HG03108 (cell line): ENCODE measurements at regions not wholly inside any gene's neighbourhood (a gene's known extent, or its start where the extent isn't known, plus 50 kb on each side); places are given as distances from the start of the nearest gene placed in this dataset.

Experiments
- ATAC-seq: cut with Tn5 transposase; IDR thresholded peaks from one replicate; pipeline ENCODE4 v1.9.1; 2021; ENCODE audit warnings: moderate library complexity; ENCODE audit not compliant: unreplicated experiment

DNA sequence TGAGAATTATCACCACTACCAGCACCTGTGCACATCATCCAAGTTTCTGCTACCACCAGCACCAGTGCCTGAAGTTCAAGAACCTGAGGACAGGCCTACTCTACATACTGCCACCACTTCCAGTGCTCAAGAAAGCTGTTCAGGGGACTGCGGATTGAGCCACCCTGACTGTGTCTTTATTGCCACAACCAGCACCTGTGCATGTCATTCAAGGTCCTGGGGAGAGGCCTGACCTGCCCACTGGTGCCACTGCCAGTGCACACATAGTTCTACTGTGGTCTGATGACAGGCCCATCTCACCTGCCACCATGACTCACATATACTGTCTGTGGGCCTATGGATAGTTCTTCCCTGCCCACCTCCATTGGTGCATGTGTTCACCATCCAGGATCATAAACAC, 559.4 kb downstream of the COL12A1 start:
- no peak for ATAC-seq

DNA sequence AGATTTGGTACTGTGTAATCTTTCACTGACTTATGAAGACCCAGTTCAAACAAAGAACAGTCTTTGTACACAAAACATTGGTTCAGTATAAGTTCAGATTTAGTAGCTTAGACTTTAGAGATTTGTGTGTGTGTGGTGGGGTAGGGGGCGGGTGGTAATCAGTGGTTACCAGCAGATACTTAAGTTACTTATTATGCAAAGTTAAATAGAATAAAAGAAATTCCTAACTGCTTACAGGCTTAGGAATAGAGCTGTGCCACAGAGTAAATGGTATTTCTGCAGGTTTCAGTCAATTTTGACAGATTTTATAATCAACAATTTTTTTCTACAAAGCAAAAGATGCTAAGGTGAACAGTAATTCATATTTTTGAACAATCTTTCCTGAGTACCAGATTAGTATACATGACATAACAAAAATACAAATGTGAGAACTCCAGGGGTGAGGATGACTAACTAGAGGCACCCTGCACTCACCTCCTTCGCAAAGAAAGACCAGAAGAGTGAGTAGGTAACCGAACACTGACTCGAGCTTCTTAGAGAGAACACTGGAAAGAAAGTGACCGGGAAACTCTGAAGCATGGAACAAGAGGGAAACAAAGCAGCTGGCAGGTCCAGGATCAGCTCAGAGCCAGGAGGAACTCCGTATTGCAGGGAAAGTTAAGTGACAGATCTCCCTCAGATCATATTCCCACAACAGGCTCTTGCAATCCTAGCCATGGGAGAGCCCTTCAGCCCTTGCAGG, 560.6 kb downstream of the COL12A1 start:
- ATAC-seq = no peak

DNA sequence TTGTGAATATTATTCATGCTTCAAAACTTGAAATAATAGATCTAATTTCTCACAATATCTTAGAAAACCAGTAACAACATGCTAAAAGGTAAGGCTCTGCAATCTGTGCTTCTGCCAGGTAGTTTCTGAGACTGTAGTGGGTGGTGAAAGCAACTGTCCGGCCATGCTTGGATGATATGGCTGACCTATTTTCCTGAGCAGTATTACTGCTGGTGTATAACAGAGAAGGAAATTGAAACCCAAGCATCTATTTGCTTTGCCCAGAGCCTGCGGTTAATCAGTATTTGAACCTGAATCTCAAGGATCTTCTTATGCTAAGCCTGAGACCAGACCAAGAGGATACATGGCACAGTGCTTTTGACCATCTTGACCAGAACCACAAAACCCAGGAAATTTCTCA, 563.8 kb downstream of the COL12A1 start:
- no peak for ATAC-seq

DNA sequence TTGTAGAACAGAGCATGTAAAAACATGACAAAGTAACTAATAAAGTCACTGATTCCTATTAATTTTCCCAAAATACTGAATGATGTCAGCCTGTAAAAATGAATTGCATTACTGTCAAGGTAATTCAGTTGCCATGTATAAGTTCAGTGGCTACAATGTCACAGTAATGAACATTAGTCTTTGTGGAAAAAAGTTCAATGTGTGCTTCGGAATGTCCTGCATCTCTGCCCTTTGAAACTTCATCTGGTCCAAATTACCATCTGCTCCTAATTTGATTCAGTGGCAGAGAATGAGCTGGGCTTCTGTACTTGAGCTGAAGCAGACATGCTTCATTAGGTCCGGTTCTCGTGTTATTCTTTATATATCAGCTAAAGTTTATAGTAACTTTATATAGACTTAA, 567.4 kb downstream of the COL12A1 start:
- no peak for ATAC-seq

DNA sequence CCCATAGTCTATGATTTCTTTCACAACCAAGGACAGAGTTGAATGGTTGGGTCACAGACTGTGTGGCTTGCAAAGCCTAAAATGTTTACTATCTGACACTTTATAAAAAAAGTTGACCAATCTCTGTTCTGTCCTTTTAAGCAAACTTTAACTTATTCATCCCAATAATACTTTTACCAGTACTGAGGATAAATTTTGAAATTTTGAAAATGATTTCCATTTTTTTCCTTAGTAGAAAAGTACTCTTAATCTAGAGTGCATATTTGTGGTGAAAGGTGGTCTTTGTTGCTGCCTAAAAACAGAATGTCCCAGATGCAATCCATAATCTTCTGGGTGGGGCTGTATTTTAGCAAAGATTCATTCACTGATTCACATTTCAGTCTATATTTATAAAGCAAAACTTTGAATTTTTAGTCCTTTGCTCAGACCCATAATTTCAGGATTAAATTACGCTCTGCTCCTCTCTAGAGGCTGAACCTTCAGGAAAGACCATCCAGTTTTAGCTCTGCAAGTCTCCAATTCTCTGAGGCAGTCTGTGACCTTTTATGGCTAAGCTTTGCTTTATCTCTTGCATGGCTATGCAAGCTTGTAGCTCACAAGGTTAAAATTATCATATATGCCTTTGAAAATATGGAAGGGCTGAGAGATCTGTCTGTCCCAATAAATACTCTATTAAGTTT, 573.5 kb downstream of the COL12A1 start:
- ATAC-seq = no peak

DNA sequence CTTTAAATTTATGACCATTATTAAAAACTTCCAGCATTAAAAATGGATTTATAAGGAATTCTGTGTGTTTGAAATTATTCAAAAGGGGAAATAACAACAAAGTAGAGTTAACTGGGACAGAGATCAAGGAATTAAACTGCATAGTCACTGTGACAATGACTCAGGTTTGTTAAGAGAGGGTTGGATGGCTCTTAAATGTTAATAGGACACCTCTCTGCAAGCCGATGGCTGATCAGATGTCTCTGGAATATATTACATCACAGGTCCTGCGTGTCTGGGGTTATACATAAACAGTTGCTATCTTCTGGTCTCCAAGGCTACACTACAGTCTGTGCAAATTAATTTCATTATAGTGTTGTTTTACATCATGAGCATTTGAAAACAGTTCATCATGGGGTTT, 574.3 kb downstream of the COL12A1 start:
- no peak for ATAC-seq

DNA sequence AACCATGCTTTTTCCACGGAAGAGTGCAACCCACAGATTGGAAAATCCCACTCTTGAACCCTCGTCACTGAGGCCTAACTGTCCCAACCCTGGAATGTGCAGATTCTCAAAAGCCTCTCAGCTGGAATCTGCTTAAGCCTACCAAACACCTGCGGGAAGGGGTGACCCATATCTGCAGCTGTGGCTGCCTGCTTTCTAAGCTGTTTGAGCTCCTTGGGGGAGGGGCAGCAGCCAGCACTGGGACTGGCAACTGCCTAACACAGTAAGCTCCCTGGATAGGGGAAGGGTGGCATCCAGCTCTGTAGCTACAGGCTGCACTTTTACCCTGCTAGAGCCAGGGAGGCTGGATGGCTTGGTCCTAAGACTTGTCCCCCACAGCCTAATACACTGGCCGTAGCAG, 579.6 kb downstream of the COL12A1 start:
- no peak for ATAC-seq

DNA sequence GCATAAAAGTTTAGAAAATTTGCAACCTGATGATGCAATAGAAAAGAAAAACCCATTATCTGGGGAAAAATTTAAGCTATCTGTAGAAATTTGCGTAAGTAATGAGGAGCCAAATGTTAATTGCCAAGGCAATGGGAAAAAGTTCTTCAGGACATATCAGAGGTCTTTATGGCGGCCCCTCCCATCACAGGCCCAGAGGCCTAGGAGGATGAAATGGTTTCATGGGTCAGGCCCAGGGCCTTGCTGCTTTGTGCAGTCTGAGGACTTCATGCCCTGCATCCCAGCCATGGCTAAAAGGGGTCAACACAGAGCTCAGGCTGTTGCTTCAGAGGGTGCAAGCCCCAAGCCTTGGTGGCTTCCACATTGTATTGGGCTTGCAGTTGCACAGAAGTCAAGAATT, 582.8 kb downstream of the COL12A1 start:
- ATAC-seq = no peak

DNA sequence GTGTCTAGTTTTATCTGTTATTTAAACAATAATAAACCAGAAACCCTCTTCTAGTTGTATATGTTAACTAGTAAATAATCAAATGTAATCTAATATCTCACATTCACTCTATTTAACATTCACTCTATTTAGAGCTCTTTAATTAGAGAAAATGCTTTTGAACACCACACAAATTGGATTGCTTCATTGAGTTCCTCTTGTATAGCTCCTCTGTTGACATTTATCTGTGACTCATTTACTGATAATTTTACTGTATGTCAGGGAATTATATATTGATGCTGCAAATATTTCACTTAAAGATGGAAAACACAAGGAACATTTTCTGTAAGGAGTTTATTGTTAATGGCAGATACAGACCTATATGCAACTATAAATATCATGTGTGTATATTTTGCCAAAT, 594.6 kb downstream of the COL12A1 start:
- ATAC-seq = no peak

DNA sequence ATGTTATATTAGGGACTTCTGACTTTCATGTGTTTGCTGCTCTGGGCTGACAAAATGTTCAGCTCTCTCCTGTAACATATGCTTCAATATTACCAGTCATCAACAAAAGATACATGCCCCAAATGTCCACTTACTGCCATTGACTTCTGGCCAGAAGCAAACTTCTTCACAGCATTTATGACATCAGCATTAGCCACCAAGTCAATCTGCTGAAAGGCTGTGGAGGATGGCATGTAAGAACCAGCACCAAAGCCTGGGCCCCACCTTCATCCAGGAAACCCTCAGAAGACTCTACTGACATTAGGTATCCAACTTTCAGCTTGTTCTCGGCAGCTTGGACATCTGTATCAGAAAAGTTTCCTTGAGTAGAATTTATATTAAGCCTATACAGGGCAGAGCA, 595.5 kb downstream of the COL12A1 start:
- ATAC-seq = no peak

DNA sequence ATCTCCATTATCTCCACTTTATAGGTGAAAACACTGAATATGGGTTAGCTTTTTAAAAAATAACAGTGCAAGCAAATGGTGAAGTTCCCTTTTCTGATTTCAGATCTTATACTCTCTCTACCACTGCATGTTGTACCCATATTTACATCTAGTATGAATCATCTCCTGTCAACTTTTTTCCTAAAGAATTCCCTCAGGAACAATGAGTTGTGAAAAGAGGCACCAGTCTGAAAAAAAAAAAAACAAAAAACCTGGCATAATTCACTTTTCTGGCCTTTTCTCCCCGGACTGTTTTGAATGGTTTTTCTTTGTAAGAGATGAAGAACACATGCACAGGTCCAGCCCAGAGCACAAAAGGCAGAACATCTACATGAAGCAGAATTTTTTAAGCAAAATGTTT, 596.0 kb downstream of the COL12A1 start:
- ATAC-seq = no peak

DNA sequence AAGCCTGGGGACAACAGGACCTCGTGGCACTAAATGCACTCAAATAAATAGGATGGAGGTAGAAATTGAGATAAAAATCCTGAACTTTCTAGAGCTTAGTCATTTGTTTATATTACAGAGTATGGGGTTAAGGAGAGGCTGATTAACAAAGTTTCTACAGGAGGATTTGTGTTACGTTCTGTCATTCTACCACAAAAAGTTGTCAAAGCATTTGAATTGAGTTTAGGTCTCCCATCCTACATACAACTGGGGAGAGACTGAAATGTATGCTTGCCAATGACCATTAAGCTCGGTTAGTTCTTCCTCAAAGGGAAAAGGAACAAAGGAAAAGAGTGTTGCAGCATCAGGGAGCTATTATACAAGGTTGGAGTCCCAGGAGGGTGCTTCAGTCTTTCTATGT, 597.9 kb downstream of the COL12A1 start:
- no peak for ATAC-seq

DNA sequence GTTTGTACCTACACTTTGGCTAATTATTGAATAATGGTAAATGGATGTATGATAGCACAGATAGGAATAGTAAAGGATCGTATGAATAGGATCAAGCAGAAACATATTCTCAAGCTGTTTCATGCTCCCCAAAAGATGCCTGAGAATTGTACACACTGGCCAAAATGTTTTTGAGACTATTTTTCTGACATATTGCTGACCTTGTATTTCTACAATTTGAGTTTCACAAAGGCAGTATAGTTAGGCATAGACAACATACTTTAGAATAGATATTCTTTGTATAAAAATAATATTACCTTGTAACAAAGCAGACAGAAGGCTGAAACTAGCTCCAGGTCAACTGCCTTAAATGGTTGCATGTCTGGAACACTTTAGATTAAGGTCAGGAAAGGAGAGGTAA, 598.4 kb downstream of the COL12A1 start:
- no peak for ATAC-seq

DNA sequence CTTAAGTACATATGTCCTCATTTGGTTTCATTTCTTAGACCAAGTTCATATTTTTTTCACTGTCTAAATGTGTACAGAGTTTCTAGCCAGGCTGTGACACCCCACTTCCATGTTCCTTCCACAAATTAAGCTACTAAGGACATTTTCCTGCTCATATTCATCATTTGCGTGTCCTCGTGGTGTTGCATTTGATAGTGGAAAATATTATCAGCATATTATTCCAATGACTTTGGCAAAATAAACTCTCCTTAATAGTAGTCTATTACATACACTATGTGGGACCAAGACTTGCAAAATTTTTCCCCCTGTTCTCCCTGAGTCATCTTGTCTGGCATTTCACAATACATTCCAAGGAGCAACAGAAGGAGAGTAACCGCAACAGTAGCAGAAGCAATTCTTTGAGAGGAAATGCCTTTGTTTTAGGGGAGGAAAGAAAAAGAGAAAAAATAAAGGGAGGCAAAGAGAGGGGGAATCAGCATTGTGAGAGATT, 599.2 kb downstream of the COL12A1 start:
- ATAC-seq = no peak

DNA sequence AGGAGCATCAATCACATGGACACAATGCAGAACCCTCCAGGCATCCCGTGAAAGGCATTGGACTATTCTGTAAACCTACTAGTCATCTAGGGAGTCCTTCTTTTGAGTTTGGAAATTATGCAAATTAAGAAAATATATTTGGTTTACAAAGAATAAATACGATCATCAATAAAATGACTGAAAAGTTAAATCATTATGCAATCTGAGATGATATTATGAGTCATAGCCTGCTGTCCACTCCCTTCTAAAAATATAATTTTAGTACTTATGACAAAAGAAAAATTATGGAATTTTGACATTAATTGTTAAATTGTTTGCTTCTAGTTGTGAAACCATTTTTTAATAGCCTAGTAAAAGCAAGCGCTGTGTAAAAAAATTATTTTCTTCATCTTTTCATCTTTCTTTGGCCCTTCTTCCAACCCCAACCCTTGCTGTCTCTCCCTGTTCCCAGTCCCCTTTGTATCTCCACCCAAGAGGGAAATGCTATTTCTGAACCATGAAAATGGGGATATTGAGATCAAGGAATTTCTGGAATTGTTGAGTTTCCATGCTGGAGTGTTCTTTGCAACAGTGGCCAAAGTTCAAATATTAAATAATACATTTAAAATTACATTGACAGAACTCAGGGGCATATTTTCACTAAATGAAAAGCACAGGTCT, 599.8 kb downstream of the COL12A1 start:
- no peak for ATAC-seq

DNA sequence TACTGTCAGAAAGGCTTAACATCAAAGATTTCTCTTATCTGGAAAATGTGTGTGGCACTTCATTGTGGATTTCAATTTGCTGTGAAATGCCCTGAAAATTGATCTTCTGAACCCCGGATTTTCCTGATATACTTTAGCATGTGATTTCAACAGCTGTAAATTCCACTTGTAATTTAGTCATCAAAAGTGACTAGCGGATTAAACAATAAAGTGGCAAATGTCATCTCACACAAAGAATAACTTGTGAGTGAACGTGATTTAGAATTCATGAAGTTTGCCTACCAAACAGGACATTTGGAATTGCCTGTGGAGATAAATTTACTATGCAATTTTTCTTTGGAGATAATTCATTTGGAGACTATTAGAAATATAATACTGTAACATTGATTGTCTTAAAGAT, 601.6 kb downstream of the COL12A1 start:
- no peak for ATAC-seq

DNA sequence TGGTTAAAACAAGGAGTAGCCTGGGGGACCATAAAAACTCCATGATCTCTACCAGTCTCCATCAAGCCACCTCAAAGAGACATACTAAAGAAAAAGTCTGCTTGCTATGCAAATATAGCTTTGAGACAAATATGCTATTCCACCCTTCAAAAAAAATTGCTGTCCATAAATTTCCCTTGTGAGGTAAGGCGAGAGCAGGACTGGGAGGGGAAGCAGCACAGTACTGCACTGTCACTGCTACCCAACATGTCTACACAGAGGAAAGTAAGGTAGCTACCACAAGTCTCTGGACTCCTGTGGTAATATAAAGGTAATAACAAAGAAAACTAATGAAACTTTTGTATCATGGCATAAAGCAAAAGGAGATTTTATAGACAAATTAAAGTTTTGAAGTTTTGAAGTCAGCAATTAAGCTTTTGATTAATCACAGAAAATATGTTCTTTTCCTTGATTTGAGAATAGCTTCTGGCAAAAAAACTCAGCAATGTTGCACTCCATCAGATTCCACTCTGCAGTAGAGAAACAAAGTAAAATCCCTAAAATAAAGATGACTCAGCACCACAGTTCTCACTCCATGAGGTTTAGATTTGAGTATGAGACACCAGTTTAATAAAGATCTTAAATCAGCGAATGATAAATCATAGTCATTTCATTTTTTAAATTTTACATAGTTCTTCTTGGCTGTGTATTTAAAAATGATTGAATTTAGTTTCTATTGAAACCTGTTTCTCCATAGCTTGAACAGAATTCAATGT, 602.4 kb downstream of the COL12A1 start:
- ATAC-seq = no peak

DNA sequence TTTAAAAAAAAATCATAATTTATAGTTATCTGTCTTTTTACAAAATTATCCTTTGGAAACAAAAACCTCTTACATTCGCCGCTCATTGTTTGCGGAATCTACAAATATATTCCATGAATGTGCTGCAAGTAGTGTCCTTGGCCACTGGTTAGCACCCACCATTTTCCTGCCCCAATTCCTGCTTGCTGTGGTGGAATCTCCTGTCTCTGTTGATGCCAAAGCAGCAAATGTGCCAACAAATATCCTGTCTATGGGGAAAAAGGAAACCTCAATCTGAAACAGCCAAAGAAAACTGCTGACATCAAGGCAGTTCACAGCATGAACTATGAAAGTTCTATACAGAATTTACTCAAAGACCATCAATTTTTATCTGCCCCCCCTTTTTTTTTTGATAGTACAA, 603.6 kb downstream of the COL12A1 start:
- no peak for ATAC-seq

DNA sequence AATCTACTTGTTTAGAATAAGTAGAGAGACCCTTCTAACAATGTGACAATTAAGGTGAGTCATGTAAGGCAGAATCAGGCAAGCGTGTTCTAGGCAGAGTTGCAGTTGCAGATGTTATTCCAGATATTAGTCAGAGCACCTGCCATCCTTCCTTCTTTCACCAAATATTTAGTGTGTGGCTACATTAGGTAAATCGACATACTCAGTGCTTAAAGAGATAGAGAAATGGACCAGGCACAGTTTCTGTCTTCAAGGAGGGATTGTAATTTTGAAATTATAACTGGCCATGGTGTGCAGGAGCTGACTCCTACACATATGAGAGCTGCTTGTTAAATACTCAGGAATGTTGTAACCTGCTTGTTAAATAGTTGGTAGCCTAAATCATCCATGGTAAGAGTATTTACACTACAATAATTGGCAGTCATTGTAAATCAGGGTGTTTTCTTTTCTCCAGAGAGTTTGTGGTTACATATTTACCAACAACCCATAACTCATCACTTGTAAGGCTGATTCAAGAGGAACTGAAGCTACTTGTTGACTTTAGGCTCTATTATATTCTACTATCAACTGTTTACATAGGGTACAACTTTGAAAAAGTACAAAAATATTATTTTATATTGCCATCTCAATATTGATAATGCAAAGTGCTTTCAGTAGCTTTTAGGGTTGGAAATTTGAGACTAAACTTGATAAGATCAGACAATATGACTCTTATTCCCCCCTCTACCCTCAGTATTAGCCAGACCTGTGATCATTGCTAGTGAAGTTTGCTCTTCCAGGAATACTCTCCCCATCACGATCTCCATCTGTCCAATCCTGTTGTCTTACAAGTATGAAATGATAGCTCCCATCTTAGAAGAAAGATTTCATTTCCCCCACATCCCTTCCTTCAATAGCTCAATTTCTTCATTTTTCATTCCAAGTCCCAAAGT, 607.1 kb downstream of the COL12A1 start:
- peak; percentile 94 for ATAC-seq

DNA sequence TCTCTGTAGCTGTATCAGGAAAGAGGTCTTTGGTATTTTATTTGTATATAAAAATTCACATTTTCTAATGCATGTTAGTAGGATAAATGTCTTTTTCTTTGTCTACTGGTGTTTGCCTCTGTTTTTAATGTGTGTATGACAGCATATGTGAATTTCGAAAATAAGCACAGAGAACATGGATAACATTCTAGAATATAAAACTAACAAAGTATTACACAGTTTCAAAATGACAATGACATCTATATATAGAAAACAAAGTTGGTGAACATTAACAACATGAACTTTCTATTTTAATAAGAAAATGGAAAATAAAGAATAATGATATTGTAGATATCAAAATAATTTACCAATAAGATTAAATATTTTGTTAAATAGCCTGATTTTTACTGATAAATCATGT, 608.0 kb downstream of the COL12A1 start:
- peak; percentile 34 for ATAC-seq
